ENCODE measurements at regions not wholly inside any gene's neighbourhood (a gene's known extent, or its start where the extent isn't known, plus 50 kb on each side); places are given as distances from the start of the nearest gene placed in this dataset.

DNA sequence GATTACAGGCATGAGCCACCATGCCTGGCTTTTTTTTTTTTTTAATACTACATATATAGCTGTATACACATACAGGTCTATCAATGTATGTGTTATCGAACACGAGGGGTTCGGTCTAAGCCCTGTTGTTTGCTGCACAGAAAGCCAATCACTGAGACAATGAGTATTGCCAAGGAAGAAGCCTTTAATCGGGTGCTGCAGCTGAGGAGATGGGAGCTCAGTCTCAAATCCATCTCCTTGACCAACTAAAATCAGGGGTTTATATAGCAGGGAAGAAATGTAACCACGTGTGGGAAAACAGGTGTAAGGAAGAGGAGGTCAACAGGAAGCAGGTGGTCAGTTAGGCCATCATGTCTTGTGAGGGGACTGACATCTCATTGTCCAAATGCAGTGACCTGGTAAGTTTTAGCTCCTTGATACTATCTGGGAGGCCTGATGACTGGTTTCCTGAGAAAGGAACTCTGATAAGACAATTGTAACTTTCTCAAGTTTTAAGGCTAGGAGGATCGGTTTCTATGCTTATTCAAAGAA, 80.9 kb upstream of the MAP1LC3B2 start:
- TF ChIP-seq EZH2 (IDR thresholded peaks at IDR 0.05; ENCODE audit: low read length, missing control alignments): no peak
- TF ChIP-seq, protein P1, sequence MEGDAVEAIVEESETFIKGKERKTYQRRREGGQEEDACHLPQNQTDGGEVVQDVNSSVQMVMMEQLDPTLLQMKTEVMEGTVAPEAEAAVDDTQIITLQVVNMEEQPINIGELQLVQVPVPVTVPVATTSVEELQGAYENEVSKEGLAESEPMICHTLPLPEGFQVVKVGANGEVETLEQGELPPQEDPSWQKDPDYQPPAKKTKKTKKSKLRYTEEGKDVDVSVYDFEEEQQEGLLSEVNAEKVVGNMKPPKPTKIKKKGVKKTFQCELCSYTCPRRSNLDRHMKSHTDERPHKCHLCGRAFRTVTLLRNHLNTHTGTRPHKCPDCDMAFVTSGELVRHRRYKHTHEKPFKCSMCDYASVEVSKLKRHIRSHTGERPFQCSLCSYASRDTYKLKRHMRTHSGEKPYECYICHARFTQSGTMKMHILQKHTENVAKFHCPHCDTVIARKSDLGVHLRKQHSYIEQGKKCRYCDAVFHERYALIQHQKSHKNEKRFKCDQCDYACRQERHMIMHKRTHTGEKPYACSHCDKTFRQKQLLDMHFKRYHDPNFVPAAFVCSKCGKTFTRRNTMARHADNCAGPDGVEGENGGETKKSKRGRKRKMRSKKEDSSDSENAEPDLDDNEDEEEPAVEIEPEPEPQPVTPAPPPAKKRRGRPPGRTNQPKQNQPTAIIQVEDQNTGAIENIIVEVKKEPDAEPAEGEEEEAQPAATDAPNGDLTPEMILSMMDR (conservative IDR thresholded peaks at IDR 0.05 in 1 of 2, IDR thresholded peaks at IDR 0.05 in 1 of 2; ENCODE audit: low read depth in 1 of 2, low read length in 2 of 2): no peak

All from fibroblast of lung (primary cell).